ENCODE measurements at regions not wholly inside any gene's neighbourhood (a gene's known extent, or its start where the extent isn't known, plus 50 kb on each side); places are given as distances from the start of the nearest gene placed in this dataset.

- Histone ChIP-seq H3K4me1 (ENCODE audit: insufficient read depth, low read length, severe bottlenecking) (no peaks in the 10 kb centered on the region), H2AFZ (ENCODE audit: low read length) (no peak overlapping the region), H3K79me2 (ENCODE audit: insufficient read depth, low read length) (no peaks in the 10 kb centered on the region), H3K9me3 (ENCODE audit: low read length) (no peaks in the 10 kb centered on the region), H3K27ac (ENCODE audit: low read depth, low read length, poor library complexity, severe bottlenecking) (no peak overlapping the region), H3K9ac (ENCODE audit: low read length) (no peak overlapping the region), H4K20me1 (ENCODE audit: insufficient read depth, low read length) (no peaks in the 10 kb centered on the region), H3K9me2 (ENCODE audit: low read depth, low read length) (no peaks in the 10 kb centered on the region), H3K4me3 (ENCODE audit: low read depth, low read length, poor library complexity, severe bottlenecking) (no peak overlapping the region), H3K4me2 (ENCODE audit: low read length) (no peak overlapping the region), H3F3A (ENCODE audit: insufficient read depth, low read length) (no peaks in the 10 kb centered on the region), H3K27me3 (ENCODE audit: insufficient read depth, low read length) (no peaks in the 10 kb centered on the region), H3K36me3 (ENCODE audit: insufficient read depth, low read length) (no peaks in the 10 kb centered on the region)
- no peak for TF ChIP-seq EZH2 (IDR thresholded peaks at IDR 0.05; ENCODE audit: borderline replicate concordance, low read length)
- TF ChIP-seq, protein P1, sequence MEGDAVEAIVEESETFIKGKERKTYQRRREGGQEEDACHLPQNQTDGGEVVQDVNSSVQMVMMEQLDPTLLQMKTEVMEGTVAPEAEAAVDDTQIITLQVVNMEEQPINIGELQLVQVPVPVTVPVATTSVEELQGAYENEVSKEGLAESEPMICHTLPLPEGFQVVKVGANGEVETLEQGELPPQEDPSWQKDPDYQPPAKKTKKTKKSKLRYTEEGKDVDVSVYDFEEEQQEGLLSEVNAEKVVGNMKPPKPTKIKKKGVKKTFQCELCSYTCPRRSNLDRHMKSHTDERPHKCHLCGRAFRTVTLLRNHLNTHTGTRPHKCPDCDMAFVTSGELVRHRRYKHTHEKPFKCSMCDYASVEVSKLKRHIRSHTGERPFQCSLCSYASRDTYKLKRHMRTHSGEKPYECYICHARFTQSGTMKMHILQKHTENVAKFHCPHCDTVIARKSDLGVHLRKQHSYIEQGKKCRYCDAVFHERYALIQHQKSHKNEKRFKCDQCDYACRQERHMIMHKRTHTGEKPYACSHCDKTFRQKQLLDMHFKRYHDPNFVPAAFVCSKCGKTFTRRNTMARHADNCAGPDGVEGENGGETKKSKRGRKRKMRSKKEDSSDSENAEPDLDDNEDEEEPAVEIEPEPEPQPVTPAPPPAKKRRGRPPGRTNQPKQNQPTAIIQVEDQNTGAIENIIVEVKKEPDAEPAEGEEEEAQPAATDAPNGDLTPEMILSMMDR (IDR thresholded peaks at IDR 0.05; ENCODE audit: low read length), result no peak
Observed at GRCh38 chr5:158320934-158321333, 462.0 kb upstream of the CLINT1 start.

GRCh38 chr5:158320178-158320674, 461.3 kb upstream of the CLINT1 start:
- H3K9ac ChIP-seq (ENCODE audit: low read length), result no peak overlapping the region
- no peaks in the 10 kb centered on the region for H4K20me1 ChIP-seq (ENCODE audit: insufficient read depth, low read length)
- TF ChIP-seq EZH2 (IDR thresholded peaks at IDR 0.05; ENCODE audit: borderline replicate concordance, low read length), result no peak
- TF ChIP-seq, protein P1 (IDR thresholded peaks at IDR 0.05; ENCODE audit: low read length), result no peak
- no peak overlapping the region for H3K27ac ChIP-seq (ENCODE audit: low read depth, low read length, poor library complexity, severe bottlenecking)
- H3K4me1 ChIP-seq (ENCODE audit: insufficient read depth, low read length, severe bottlenecking), result no peaks in the 10 kb centered on the region
- no peaks in the 10 kb centered on the region for H3K9me3 ChIP-seq (ENCODE audit: low read length)
- H3K4me3 ChIP-seq (ENCODE audit: low read depth, low read length, poor library complexity, severe bottlenecking), result no peak overlapping the region
- no peaks in the 10 kb centered on the region for H3K27me3 ChIP-seq (ENCODE audit: insufficient read depth, low read length)
- no peak overlapping the region for H2AFZ ChIP-seq (ENCODE audit: low read length)
- H3K79me2 ChIP-seq (ENCODE audit: insufficient read depth, low read length), result no peaks in the 10 kb centered on the region
- H3F3A ChIP-seq (ENCODE audit: insufficient read depth, low read length), result no peaks in the 10 kb centered on the region
- H3K9me2 ChIP-seq (ENCODE audit: low read depth, low read length), result no peaks in the 10 kb centered on the region
- no peak overlapping the region for H3K4me2 ChIP-seq (ENCODE audit: low read length)
- H3K36me3 ChIP-seq (ENCODE audit: insufficient read depth, low read length), result no peaks in the 10 kb centered on the region

- H2AFZ ChIP-seq (ENCODE audit: low read length), result no peak overlapping the region
- no peaks in the 10 kb centered on the region for H3K36me3 ChIP-seq (ENCODE audit: insufficient read depth, low read length)
- H3K9me2 ChIP-seq (ENCODE audit: low read depth, low read length), result no peaks in the 10 kb centered on the region
- H3K4me1 ChIP-seq (ENCODE audit: insufficient read depth, low read length, severe bottlenecking), result no peaks in the 10 kb centered on the region
- H4K20me1 ChIP-seq (ENCODE audit: insufficient read depth, low read length), result no peaks in the 10 kb centered on the region
- no peaks in the 10 kb centered on the region for H3K9me3 ChIP-seq (ENCODE audit: low read length)
- no peak for TF ChIP-seq EZH2 (IDR thresholded peaks at IDR 0.05; ENCODE audit: borderline replicate concordance, low read length)
- TF ChIP-seq, protein P1 (IDR thresholded peaks at IDR 0.05; ENCODE audit: low read length), result no peak
- H3K79me2 ChIP-seq (ENCODE audit: insufficient read depth, low read length), result no peaks in the 10 kb centered on the region
- H3F3A ChIP-seq (ENCODE audit: insufficient read depth, low read length), result no peaks in the 10 kb centered on the region
- H3K4me2 ChIP-seq (ENCODE audit: low read length), result no peak overlapping the region
- no peak overlapping the region for H3K4me3 ChIP-seq (ENCODE audit: low read depth, low read length, poor library complexity, severe bottlenecking)
- H3K27me3 ChIP-seq (ENCODE audit: insufficient read depth, low read length), result no peaks in the 10 kb centered on the region
- H3K9ac ChIP-seq (ENCODE audit: low read length), result no peak overlapping the region
- no peak overlapping the region for H3K27ac ChIP-seq (ENCODE audit: low read depth, low read length, poor library complexity, severe bottlenecking)
Observed at GRCh38 chr5:158317507-158317906, 458.6 kb upstream of the CLINT1 start.
